H9 (cell line): ENCODE measurements at regions not wholly inside any gene's neighbourhood (a gene's known extent, or its start where the extent isn't known, plus 50 kb on each side); places are given as distances from the start of the nearest gene placed in this dataset.

ENCODE experiments used
- DNase-seq: peaks from one replicate; pipeline ENCODE4 v3.0.0-alpha.2; 2017
- H2AFZ ChIP-seq: one replicate; pipeline ENCODE4 v1.6.1; 2013; ENCODE audit warnings: mild to moderate bottlenecking, low read length, control low read depth, moderate library complexity
- H2AK5ac ChIP-seq: 2 replicates; pipeline ENCODE4 v1.6.1; 2013; ENCODE audit warnings: low read length, control low read depth, mixed read lengths; ENCODE audit not compliant: insufficient read length
- H2BK120ac ChIP-seq: one replicate; pipeline ENCODE4 v1.6.1; 2013; ENCODE audit warnings: low read depth, mild to moderate bottlenecking, low read length, control low read depth, inconsistent platforms; ENCODE audit not compliant: poor library complexity, severe bottlenecking
- H2BK12ac ChIP-seq: 2 replicates; pipeline ENCODE4 v1.6.1; 2013; ENCODE audit warnings: low read length, control low read depth, mixed read lengths, low read depth; ENCODE audit not compliant: insufficient read length
- H2BK15ac ChIP-seq: 2 replicates; pipeline ENCODE4 v1.6.1; 2013; ENCODE audit warnings: low read depth, low read length, control low read depth
- H2BK20ac ChIP-seq: one replicate; pipeline ENCODE4 v1.6.1; 2013; ENCODE audit warnings: low read depth, mild to moderate bottlenecking, low read length, control low read depth, inconsistent platforms; ENCODE audit not compliant: poor library complexity, severe bottlenecking
- H2BK5ac ChIP-seq: 2 replicates; pipeline ENCODE4 v1.6.1; 2013; ENCODE audit warnings: low read length, control low read depth, mixed read lengths; ENCODE audit not compliant: insufficient read length
- H3K14ac ChIP-seq: 2 replicates; pipeline ENCODE4 v1.6.1; 2013; ENCODE audit warnings: low read length, control low read depth; ENCODE audit not compliant: insufficient read depth
- H3K18ac ChIP-seq: 2 replicates; pipeline ENCODE4 v1.6.1; 2013; ENCODE audit warnings: low read depth, mild to moderate bottlenecking, mixed read lengths, low read length, control low read depth; ENCODE audit not compliant: insufficient read length
- H3K23ac ChIP-seq: 2 replicates; pipeline ENCODE4 v1.6.1; 2013; ENCODE audit warnings: low read length, control low read depth, mixed read lengths, low read depth; ENCODE audit not compliant: insufficient read length
- H3K23me2 ChIP-seq: 2 replicates; pipeline ENCODE4 v1.6.1; 2013; ENCODE audit warnings: low read depth, mild to moderate bottlenecking, mixed read lengths, low read length, control low read depth; ENCODE audit not compliant: insufficient read length, poor library complexity, severe bottlenecking
- H3K27ac ChIP-seq: 2 replicates; pipeline ENCODE4 v1.5.1; 2013; ENCODE audit warnings: low read length, control low read depth, mixed read lengths, low read depth; ENCODE audit not compliant: insufficient read length
- H3K27me3 ChIP-seq: 2 replicates; pipeline ENCODE4 v1.6.1; 2013; ENCODE audit warnings: low read length, control low read depth, inconsistent platforms; ENCODE audit not compliant: insufficient read depth
- H3K4ac ChIP-seq: 2 replicates; pipeline ENCODE4 v1.6.1; 2013; ENCODE audit warnings: low read depth, mild to moderate bottlenecking, control low read depth, inconsistent platforms, low read length, moderate library complexity
- H3K4me1 ChIP-seq: 2 replicates; pipeline ENCODE4 v1.6.1; 2013; ENCODE audit warnings: low read length, control low read depth, inconsistent platforms; ENCODE audit not compliant: insufficient read depth
- H3K4me2 ChIP-seq: 2 replicates; pipeline ENCODE4 v1.6.1; 2013; ENCODE audit warnings: low read length, control low read depth, mixed read lengths; ENCODE audit not compliant: insufficient read length, insufficient read depth
- H3K56ac ChIP-seq: 2 replicates; pipeline ENCODE4 v1.6.1; 2013; ENCODE audit warnings: low read depth, mild to moderate bottlenecking, mixed read lengths, low read length, control low read depth; ENCODE audit not compliant: insufficient read length
- H3K79me1 ChIP-seq: 2 replicates; pipeline ENCODE4 v1.6.1; 2013; ENCODE audit warnings: low read depth, mild to moderate bottlenecking, moderate library complexity, low read length, control low read depth, inconsistent platforms; ENCODE audit not compliant: insufficient read depth, poor library complexity, severe bottlenecking
- H3K79me2 ChIP-seq: 2 replicates; pipeline ENCODE4 v1.6.1; 2013; ENCODE audit warnings: low read length, control low read depth, inconsistent platforms; ENCODE audit not compliant: insufficient read depth
- H3K9ac ChIP-seq: 2 replicates; pipeline ENCODE4 v1.6.1; 2013; ENCODE audit warnings: low read length, control low read depth, mixed read lengths; ENCODE audit not compliant: insufficient read length; ENCODE audit errors: extremely low read depth
- H3K9me3 ChIP-seq: one replicate; pipeline ENCODE4 v1.6.1; 2013; ENCODE audit warnings: low read depth, low read length, inconsistent platforms; ENCODE audit not compliant: control insufficient read depth
- H3T11ph ChIP-seq: one replicate; pipeline ENCODE4 v1.6.1; 2013; ENCODE audit warnings: mild to moderate bottlenecking, low read length, control low read depth, inconsistent platforms
- H4K20me1 ChIP-seq: one replicate; pipeline ENCODE4 v1.6.1; 2013; ENCODE audit not compliant: control insufficient read depth, insufficient read length, insufficient read depth
- H4K5ac ChIP-seq: 2 replicates; pipeline ENCODE4 v1.6.1; 2013; ENCODE audit warnings: low read depth, mild to moderate bottlenecking, mixed read lengths, low read length, control low read depth; ENCODE audit not compliant: insufficient read length
- H4K8ac ChIP-seq: replicated peaks from 2 replicates; pipeline ENCODE4 v1.6.1; 2013; ENCODE audit warnings: low read length, control low read depth, mixed read lengths, low read depth; ENCODE audit not compliant: insufficient read length
- H4K91ac ChIP-seq: 2 replicates; pipeline ENCODE4 v1.6.1; 2013; ENCODE audit warnings: low read depth, mild to moderate bottlenecking, moderate library complexity, mixed read lengths, low read length, control low read depth; ENCODE audit not compliant: insufficient read length
- H3K27ac Mint-ChIP-seq, 3 experiments: 2 replicates in 2 of 3; 3 replicates in 1 of 3; pipeline ENCODE4 v1.8.0; 2020 to 2021; ENCODE audit warnings: mixed read lengths in 3 of 3, mild to moderate bottlenecking in 1 of 3, moderate library complexity in 1 of 3
- H3K27me3 Mint-ChIP-seq: 2 replicates; pipeline ENCODE4 v1.8.0; 2021; ENCODE audit warnings: low read depth, mild to moderate bottlenecking, moderate library complexity, mixed read lengths
- H3K36me3 Mint-ChIP-seq, 3 experiments: 2 replicates in 2 of 3; 3 replicates in 1 of 3; pipeline ENCODE4 v1.8.0; 2020 to 2021; ENCODE audit warnings: low read depth in 3 of 3, mixed read lengths in 3 of 3; ENCODE audit not compliant: insufficient read depth in 1 of 3
- H3K4me1 Mint-ChIP-seq, 2 experiments: 2 replicates each; pipeline ENCODE4 v1.8.0; 2020; ENCODE audit warnings: mixed read lengths in 2 of 2
- H3K4me3 Mint-ChIP-seq, 2 experiments: 2 replicates in 1 of 2; 3 replicates in 1 of 2; pipeline ENCODE4 v1.8.0; 2020 to 2021; ENCODE audit warnings: mild to moderate bottlenecking in 2 of 2, mixed read lengths in 2 of 2, moderate library complexity in 1 of 2
- H3K9me3 Mint-ChIP-seq, 2 experiments: 2 replicates in 1 of 2; 3 replicates in 1 of 2; pipeline ENCODE4 v1.8.0; 2020; ENCODE audit warnings: mild to moderate bottlenecking in 2 of 2, mixed read lengths in 2 of 2, moderate library complexity in 1 of 2
- WGBS: extraction: QIAGEN DNeasy Blood & Tissue Kit; methylation state at CpG from one replicate; pipeline ENCODE4 v1.1.7; 2013; ENCODE audit warnings: missing lambda C conversion rate, low lambda C conversion rate, mixed read lengths; ENCODE audit not compliant: insufficient read length; ENCODE audit errors: extremely low coverage; 5-methylcytosine and 5-hydroxymethylcytosine counted together
- TF ChIP-seq, protein P1 (sequence below): fragments of 200-600 bp; sonication (generic); conservative IDR thresholded peaks from 3 replicates; pipeline ENCODE4 v1.8.0; 2021; ENCODE audit warnings: antibody characterized with exemption, mild to moderate bottlenecking

DNA sequence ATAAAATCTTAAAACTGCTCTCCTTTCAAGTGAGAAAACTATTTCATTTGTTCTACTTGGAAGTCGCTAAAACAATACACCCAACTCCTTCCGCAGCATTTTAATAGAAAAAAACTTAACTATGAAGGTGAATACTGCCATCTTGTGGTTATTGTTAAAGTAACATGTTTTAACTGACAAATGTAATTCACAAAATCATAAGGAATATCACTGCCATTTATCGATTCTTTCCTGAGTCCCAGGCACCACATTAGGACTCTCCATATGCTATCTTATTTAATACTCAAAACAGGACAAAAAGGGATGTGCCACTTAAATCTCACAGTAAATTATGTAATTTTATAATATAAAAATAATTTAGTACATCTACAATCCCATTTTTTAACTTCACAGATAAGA, 130.5 kb upstream of the ITGA1 start:
- H4K20me1 ChIP-seq = no peaks in the 10 kb centered on the region
- H3K23me2 ChIP-seq = no peaks in the 10 kb centered on the region
- no peak for DNase-seq
- H3K79me2 ChIP-seq = no peaks in the 10 kb centered on the region
- WGBS = no CpG with 5 or more reads among the region's 3 CpGs
- H3K79me1 ChIP-seq = no peaks in the 10 kb centered on the region
- H3K4me2 ChIP-seq = no peak overlapping the region
- H3K27me3 ChIP-seq = no peaks in the 10 kb centered on the region
- no peak overlapping the region for H2BK15ac ChIP-seq
- H4K5ac ChIP-seq = no peak overlapping the region
- H3K18ac ChIP-seq = no peak overlapping the region
- no peak overlapping the region for H3K4me3 Mint-ChIP-seq
- no peaks in the 10 kb centered on the region for H3K36me3 Mint-ChIP-seq
- H3K4me1 Mint-ChIP-seq = no peaks in the 10 kb centered on the region
- H3K27ac Mint-ChIP-seq = no peak overlapping the region
- no peak overlapping the region for H2BK120ac ChIP-seq
- H3T11ph ChIP-seq = no peak overlapping the region
- TF ChIP-seq, protein P1, sequence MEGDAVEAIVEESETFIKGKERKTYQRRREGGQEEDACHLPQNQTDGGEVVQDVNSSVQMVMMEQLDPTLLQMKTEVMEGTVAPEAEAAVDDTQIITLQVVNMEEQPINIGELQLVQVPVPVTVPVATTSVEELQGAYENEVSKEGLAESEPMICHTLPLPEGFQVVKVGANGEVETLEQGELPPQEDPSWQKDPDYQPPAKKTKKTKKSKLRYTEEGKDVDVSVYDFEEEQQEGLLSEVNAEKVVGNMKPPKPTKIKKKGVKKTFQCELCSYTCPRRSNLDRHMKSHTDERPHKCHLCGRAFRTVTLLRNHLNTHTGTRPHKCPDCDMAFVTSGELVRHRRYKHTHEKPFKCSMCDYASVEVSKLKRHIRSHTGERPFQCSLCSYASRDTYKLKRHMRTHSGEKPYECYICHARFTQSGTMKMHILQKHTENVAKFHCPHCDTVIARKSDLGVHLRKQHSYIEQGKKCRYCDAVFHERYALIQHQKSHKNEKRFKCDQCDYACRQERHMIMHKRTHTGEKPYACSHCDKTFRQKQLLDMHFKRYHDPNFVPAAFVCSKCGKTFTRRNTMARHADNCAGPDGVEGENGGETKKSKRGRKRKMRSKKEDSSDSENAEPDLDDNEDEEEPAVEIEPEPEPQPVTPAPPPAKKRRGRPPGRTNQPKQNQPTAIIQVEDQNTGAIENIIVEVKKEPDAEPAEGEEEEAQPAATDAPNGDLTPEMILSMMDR = peak; percentile 72
- no peaks in the 10 kb centered on the region for H3K9me3 Mint-ChIP-seq
- no peak overlapping the region for H3K9ac ChIP-seq
- no peak overlapping the region for H3K56ac ChIP-seq
- no peak overlapping the region for H2BK12ac ChIP-seq
- H2AFZ ChIP-seq = no peak overlapping the region
- H3K23ac ChIP-seq = no peak overlapping the region
- H4K91ac ChIP-seq = no peak overlapping the region
- H4K8ac ChIP-seq = no peak overlapping the region
- H2BK20ac ChIP-seq = no peak overlapping the region
- no peak overlapping the region for H2AK5ac ChIP-seq
- H3K4ac ChIP-seq = no peak overlapping the region
- H2BK5ac ChIP-seq = no peak overlapping the region
- H3K27ac ChIP-seq = no peak overlapping the region
- H3K27me3 Mint-ChIP-seq = no peaks in the 10 kb centered on the region
- no peak overlapping the region for H3K14ac ChIP-seq
- no peaks in the 10 kb centered on the region for H3K9me3 ChIP-seq
- no peaks in the 10 kb centered on the region for H3K4me1 ChIP-seq
